ENCODE measurements at regions not wholly inside any gene's neighbourhood (a gene's known extent, or its start where the extent isn't known, plus 50 kb on each side); places are given as distances from the start of the nearest gene placed in this dataset.
A peak's percentile ranks its signal among the peaks of the same experiment; 100 is the strongest.

DNA sequence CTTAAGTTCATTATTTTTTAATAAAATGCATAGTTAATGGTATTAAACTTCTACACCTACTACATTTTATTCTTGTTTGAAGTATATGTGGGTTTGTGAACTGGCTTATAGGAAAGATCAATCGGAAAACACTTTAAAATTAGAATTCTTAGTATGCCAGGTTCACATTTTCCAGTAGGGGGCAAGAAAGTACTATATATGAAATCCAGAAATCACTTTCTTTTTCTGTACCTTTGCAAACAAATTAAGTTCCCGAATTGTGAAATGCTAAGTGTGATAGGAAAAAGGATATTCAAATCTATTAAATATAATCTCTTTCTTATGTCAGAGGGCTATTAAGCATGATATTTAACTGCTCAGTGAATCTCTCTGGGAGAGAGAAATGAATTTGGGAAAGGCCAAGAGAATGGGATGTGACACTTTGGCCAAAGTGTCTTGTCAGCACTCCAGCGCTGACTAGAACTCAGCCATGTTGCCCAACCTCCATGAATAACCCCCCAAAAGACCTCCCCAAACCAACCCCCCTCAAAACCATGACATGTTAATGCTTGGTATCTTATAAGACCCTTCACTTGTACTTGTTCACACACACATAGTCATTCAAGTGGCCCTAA lies 122.6 kb upstream of the SLC10A2 start:
- DNase-seq (ENCODE audit: low read depth, low spot score), result peak; percentile 50

DNA sequence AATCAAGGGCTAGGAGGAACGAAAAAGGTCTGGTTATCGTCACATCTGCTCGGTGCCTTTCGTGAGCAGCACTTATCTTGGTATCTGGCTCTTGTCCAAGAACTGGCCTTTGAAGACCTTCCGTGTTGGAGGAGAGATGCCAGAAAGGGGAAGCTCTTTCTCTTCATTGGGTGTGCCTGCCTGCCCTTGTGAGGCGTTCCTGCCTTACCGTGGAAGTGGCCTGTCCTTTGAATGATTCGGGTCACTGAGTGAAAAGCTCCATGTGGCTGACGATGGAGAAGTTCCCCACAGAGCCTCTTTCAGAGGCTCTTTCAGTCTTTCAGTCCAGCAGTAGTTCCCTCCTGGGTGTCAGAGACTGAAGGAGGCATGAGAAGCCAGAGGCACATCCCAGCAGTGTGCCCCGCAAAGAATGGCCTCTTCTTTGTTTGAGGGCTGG lies 121.5 kb upstream of the SLC10A2 start:
- peak; percentile 6 for DNase-seq (ENCODE audit: low read depth, low spot score)

DNA sequence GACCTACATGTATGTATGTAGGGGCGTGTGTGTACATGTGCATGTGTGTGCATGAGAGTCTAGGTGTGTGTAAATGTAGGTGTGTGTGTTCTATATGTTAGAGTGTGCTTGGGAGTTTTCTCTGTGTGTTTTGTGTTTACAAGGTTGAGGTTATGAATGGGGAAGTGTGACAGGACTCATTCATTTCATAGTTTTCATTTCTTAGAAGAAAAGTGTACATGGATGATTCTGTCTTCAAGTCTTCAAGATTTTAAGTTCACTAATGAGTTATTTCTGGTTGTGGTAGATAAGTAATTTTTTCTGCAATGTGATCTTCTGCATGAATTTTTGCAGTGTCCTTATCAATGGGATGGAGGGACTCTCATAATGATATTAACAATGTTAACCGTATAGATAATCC lies 118.2 kb upstream of the SLC10A2 start:
- DNase-seq (ENCODE audit: low read depth, low spot score), result no peak

DNA sequence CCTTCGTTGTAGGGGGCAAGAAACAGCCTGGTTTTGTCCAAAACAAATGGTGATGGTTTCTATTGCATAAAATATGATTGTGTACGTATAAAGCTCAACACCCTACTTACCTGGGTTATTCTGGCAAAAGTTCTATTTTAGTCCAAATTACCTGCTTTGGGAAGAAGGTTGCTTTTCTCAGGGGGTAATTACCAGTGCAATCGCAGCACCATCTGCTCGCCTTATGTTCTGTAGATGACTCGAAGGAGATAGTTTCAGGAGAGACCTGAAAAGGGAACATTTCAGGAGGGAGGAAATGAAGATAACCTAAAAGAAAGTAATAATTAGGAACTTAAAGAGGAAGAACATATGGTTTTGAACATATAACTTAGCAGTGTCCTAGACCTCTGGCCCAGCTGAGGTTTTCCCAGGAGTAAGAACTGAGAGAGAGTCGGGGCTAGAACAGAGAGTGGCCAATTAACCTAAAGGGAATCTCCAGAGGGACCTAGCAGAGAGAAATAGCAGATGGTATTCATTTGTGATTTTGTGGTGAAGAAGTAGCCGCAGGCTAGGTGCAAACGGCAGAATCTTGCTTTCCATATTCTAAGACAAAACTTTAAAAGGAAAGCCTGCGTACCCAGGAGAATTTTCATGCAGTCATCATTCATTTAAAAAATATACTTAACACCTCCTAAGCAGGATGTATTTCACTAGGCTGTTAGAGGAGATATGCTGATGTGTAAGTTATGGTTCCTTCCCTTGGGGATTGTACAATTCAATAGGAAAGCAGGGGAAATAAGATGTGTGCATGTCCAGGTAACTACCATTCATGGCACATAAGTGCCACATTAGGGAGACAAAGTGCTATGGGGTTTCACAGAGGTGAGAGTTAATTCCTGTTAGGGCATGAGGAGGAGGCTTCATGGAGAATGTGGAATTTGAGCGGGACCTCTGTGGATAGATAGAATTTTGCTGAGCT lies 113.0 kb upstream of the SLC10A2 start:
- DNase-seq (ENCODE audit: low read depth, low spot score), result no peak

DNA sequence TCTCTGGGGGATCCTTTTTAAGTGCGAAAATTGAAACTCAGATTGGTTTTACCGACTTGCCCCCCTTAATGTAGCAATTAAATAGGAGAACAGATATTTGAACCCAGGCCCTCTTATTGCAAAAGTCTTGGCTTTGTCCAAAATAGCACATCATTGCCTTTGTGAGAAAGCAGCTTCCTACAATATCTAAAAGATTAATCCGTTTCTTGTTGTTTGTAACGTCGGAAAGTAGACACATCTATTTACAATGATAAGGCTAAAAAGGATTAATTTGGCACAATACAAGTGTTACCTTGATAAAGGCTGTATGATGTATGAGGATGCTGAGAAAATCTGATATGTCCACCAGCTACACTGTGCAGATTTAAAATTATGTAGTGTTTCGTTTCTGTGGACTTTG lies 108.7 kb upstream of the SLC10A2 start:
- no peak for DNase-seq (ENCODE audit: low read depth, low spot score)

DNA sequence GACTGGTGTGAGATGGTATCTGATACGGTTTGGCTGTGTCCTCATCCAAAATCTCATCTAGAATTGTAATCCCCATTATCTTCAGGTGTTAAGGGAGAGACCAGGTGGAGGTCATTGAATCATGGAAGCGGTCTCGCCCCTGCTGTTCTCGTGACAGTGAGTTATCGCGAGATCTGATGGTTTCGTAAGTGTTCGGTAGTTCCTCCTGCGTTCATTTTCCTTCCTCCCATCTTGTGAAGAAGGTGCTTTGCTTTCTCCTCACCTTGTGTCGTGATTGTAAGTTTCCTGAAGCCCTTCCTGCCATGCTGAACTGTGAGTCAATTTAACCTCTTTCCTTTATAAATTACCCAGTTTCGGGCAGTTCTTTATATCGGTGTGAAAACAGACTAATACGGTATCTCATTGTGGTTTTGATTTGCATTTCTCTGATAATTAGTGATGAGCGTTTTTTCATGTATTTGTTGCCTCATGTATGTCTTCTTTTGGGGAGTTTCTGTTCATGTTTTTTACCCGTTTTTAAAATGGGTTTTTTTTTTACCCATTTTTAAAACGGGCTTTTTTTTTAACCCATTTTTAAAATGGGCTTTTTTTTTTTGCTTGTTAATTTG lies 102.8 kb upstream of the SLC10A2 start:
- no peak for DNase-seq (ENCODE audit: low read depth, low spot score)

DNA sequence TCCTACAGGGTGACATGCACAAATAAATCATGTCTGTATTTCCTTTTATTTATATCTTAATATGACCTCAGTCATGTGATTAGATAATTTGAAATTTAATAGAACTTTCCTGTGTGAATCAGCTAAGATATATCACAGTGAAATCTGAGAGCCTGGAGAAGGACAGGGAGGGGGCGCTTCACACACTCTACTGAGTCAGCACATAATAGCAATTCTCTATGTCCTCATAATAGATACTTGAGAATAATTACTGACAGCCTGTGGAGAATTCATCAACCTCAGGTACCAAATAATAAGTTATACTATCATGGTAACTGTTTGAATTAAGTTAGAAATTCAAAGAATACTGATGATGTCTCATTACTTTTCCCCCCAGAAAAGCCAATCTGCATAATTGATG lies 98.0 kb upstream of the SLC10A2 start:
- DNase-seq (ENCODE audit: low read depth, low spot score), result no peak

DNA sequence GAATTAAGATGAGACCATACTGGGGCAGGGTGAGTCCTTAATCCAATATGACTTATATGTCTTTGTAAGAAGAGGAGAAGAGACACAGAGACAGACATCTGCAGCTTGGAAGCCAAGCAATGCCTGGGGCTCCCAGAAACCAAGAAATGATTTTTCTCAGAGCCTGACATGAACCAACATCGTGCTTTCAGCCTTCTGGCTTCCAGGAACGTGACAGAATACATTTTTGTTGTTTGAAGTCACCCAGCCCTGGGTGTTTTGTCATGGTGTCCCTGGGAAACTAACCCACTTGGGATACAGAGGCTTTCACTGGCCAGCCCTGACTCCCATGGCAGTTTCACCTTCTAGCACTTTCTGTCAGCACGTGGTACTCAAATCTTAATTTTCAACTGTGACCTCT lies 95.3 kb upstream of the SLC10A2 start:
- DNase-seq (ENCODE audit: low read depth, low spot score), result no peak

DNA sequence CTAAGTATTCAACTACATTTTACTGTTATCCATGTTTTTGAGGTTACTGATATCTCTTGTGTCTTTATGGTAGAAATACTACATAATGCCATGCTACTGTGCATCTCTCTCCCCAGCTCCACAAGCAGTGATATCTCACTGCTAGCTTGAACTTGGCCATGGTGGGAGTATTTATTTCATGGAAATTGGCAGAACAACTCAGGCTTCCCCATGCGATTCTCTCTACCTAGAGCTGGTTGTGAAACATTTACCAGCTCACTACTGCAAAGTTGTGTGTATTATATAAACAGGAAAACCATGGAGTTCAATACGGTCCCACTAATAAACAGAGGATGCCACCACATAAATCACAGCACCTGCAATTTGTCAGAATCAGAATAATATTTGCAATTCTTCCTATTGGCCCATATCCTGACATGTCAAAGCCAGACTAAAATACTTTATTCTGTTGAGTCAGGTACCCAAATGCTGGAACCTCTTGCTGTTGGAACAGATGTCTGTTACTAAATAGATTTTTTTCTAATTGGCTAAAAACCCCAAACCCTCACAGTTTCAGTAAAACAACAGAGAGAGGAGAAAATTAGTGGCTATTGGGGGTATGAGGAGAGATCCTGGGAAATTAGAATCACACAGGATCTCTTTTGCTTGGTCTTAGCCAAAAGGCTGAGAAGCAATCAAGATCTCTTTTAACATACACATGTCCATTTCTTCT lies 91.4 kb upstream of the SLC10A2 start:
- no peak for DNase-seq (ENCODE audit: low read depth, low spot score)

DNA sequence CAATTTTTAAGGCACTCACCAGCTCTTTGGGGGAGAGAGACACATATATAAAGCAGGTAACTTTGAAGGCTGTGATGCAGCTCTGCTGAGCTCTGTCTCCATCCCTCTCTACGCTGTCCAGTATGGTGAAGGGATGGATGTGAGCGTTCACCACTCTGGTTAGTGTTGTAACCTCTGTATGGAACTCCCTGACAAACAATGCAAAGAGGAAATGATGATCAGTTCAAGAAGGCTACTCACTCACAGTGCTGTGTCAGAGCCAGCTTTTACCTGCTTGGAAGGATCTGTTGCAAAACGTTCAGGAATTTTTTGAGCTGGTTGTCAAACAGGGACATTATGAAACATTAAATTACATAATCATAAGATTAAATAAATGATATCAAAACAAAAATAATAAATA lies 90.8 kb upstream of the SLC10A2 start:
- DNase-seq (ENCODE audit: low read depth, low spot score), result no peak

DNA sequence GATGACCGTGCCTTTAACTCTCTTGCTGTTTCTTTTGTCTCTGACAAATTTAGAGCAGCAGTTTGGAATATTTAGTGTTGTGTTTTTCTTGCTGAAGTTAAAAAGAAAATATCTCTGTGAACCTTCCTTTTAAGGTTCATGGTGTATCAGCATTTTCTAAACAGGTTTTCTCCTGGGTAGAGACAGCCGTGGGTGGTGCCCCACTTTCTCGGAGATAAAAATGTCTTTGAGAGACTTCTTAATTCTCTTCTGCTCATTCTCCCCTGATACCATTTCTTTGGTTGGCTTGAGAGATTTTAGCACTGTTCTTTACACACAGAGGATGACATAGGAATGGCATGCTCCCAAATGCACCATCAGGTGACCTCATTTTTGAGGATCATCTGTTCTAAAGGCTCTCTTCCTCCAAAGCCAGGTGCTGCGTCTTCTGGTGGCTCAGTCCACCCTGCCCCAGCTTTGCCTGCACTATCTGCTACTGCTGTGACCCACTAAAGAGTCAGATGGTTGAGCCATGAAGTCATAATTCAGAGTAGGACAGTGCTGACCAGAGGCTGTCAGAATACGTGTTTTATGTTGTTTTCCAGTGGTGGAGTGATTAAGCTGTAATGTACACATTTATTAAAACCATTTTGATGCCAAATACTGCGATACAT lies 90.3 kb upstream of the SLC10A2 start:
- DNase-seq (ENCODE audit: low read depth, low spot score), result no peak

DNA sequence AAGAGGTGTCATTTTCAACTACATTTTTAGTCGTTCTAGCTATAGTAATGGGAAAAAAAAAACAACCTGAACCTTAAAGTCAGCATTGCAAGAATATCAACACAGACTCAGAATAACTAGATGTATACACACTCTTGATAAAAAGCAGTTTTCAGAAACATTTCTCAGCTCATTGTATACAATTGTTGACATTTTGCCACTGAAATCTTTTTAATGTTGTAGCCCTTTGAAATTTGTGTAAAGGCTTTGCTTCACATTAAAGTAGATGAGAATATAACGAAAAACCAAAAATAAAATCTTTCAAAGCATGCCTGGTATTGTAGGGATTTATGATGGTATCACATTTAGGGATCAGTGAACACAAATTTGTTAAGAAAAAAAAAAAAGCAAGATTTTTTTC lies 87.2 kb upstream of the SLC10A2 start:
- no peak for DNase-seq (ENCODE audit: low read depth, low spot score)

DNA sequence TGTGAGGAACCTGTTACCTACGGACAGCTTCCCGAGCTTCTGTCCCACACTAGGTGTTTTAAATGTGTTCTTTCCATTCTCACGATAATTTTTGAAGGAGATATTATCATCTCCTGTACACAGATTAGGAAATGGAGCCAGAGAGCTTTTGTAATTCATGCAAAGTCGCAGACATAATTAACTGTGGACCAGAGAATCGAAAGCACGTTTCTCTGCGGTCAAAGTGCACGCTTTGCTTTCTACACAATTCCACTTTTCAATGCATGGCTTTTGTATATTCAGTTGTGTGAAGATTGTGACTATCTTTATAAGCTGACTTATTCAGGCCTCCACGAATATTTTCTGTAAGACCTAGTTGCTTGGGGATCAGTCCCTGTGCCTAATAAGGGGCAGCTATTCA lies 81.7 kb upstream of the SLC10A2 start:
- no peak for DNase-seq (ENCODE audit: low read depth, low spot score)

DNA sequence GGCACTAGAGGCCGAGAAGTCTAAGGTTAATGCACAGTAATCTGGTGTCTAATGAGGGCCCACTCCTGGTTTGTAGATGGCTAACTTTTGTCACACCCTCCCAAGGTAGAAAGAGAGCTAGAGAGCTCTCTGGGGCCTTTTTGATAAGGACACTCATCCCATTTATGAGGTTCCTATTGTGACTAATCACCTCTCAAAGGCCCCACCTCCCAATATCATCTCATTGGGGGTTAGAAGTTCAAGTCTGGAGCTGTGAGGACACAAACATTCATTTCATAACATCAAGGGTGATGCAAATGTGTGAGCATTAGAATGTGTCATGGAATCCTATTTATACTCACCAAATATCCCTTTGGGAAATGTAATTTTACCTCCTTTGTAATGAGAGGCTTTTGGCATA lies 79.2 kb upstream of the SLC10A2 start:
- DNase-seq (ENCODE audit: low read depth, low spot score), result no peak

DNA sequence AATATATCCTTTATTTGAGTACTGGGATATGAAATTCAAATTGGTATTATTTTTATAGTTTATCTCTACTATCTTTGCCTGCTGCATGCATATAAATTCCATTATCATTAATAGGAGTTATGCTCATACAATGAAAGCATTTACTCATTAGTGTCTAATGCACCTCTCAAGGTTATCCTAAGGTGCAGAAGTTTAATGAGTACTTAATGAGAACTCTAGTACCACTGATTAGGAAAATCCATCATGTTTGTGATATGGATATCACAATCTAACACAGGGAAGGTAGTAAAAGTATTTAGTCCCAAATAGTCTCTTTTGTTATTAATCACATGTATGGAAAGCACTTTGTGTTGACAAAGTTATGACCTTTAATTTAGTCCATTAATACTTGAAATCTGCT lies 77.2 kb upstream of the SLC10A2 start:
- no peak for DNase-seq (ENCODE audit: low read depth, low spot score)

DNA sequence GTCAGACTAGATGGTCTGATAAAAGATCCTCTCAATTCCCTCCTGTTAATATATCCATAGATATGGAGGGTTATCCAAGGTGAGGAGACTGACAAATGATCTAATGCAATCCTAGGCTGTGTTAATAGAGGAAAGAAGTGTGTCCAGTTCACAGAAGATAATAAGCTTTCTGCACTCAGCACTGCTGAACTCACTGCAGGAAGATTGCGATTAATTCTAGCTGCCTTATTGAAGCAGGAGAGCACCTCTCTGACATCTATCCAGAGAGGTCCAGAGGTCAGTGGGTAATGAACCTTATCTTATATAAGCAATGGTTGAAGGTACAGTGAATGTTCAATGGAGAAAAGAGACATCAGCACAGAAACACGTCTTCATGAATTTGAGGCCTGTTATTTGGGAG lies 75.9 kb upstream of the SLC10A2 start:
- no peak for DNase-seq (ENCODE audit: low read depth, low spot score)

DNA sequence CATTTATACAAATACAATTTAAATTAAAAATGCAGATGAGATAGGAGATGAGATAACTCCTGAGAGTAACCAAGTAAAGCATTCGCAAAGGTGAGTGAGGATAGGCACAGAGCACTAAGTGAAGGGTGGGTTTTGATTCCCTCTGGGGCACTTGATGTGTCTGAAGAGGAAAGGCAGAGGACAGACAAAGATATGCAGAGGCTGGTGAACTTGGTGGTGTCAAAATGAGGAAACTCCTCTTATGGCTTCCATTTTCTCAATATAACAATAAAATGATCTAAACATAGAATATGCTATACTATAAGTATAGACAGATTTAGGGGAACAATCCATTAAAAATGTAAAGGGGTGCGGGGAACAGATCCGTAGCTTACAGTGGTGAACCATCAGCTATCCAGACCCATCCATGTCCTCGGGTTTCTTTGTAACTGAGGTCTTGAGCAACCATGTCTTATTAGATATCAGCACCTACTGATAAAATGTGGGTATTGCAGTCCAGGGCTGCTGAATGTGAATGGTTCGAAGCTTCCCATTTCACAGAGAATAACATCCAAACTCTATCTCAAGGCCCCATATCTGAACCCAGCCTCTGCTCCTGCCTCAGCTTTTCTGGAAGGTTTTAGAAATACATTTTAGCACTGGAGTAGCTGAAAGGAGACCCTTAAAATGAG lies 73.9 kb upstream of the SLC10A2 start:
- DNase-seq (ENCODE audit: low read depth, low spot score), result peak; percentile 22

DNA sequence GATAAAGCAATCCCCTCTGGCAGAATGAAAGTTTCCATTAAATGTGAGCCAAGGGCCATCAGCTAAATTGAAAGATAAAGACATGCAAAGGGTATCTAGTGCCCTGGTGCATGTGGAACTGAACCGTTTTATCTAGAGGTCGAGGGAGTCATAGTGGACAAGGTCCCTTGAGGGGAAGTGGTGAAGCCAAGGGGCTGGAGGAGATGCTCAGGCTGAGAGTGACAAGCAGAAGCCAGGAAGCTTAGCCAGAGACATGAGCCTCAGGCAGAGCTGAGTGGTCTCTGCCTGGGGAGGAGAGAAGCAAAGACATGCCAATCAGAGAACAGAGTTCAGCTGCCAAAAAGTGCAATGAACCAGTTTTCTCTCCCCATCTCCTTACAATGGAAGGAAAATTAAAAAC lies 68.1 kb upstream of the SLC10A2 start:
- DNase-seq (ENCODE audit: low read depth, low spot score), result no peak

DNA sequence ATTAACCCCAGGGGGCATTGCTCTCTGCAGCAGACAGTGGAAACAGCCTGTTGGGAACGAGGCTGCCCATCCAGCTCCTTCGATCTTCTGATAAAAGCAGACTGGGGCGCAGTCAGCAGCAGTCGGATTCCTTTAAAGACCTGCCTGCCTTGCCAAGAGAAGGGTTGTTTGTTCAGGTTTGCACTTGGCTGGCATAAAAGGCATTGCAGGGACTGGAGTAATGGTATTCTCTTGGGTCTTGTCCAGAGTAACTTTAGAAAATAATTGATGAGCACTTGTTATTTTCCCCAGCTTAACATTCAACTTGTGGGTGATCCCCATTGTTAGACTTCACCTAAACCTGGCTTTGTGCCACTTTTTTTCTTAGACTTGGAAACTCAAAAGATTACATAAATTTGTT lies 67.3 kb upstream of the SLC10A2 start:
- peak; percentile 46 for DNase-seq (ENCODE audit: low read depth, low spot score)

DNA sequence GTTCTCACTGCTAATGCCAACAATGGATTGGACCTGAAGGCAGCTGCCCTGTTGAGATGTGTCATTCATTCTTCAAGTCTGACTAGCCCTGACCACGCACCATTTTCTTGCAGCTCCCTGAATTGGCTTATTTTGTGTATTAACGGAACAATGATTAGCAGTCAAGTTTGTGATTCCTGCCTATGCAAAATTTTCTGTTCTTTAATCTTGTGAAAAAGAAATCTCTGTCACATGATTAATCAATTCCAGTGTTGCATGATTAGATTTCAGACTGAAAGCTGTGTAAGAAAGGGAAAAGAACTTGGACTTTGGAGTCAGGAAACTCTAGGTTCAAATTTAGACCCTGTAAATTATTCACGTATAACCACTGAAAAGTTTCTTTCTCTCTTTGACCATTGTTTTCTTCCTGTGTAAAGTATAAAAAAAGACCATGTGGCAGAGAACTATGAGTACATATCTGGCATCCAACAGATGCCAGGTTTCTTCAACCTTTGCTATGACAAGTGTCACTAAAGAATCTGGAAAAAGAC lies 64.5 kb upstream of the SLC10A2 start:
- DNase-seq (ENCODE audit: low read depth, low spot score), result peak; percentile 19

DNA sequence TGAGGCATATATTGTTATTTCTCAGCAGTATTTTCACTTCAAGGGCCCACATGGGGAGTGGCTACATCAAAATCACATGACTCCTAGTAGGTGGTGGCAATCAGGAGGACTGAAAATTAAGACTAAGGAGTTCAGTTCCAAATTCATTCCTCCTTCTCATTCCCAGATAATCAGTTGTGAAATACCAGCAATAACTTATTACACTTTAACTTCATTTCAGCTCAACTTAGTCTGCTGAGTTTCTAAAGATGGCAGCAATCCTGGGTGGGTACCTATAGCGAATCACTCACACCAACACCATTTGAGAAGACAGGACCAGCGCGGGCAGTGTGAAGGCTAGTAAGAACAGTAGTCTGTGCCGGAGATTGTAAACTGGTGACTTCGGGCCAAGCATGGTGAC lies 63.9 kb upstream of the SLC10A2 start:
- DNase-seq (ENCODE audit: low read depth, low spot score), result no peak
